ENCODE measurements at regions not wholly inside any gene's neighbourhood (a gene's known extent, or its start where the extent isn't known, plus 50 kb on each side); places are given as distances from the start of the nearest gene placed in this dataset.

DNA sequence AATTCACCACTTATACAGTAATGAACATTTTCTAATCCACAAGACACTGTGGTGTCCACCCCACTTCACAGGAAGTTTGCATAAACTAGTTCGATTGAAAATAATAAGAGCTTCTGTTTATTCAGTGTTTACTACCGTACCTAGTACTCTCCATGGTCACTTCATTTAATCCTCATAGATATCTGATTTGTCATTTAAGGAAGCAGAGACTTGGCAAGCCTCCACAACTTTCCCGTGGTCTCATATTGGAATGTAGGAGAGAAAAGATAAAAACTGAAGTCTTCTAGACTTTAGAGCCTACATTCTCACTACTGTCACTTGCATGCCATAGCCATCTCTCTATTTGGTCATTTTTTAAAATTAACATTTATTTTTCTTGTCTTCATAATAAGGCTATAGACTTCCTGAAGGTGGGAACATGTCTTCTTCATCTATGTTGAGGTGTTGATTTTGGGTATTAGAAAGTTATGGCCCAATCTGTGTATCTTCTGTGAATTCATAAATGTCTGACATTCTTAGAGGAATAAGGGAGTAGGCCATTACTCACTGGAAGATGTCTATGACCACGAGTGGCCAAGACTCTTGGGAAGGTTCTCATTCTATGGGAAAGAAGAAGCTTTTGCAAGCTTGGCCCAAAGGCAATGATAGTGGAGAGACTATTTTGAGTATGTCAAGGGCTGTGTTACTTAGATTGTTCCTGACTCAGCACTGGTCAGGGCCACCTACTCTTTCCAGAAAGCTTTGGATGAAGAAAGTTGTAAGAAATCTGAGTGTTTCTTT, 423.7 kb downstream of the LRIG3 start:
- no peak overlapping the region for H3K4me3 ChIP-seq (ENCODE audit: low read depth, low read length)
- TF ChIP-seq, protein P1, sequence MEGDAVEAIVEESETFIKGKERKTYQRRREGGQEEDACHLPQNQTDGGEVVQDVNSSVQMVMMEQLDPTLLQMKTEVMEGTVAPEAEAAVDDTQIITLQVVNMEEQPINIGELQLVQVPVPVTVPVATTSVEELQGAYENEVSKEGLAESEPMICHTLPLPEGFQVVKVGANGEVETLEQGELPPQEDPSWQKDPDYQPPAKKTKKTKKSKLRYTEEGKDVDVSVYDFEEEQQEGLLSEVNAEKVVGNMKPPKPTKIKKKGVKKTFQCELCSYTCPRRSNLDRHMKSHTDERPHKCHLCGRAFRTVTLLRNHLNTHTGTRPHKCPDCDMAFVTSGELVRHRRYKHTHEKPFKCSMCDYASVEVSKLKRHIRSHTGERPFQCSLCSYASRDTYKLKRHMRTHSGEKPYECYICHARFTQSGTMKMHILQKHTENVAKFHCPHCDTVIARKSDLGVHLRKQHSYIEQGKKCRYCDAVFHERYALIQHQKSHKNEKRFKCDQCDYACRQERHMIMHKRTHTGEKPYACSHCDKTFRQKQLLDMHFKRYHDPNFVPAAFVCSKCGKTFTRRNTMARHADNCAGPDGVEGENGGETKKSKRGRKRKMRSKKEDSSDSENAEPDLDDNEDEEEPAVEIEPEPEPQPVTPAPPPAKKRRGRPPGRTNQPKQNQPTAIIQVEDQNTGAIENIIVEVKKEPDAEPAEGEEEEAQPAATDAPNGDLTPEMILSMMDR (conservative IDR thresholded peaks at IDR 0.05; ENCODE audit: low read depth, low read length) = no peak
- peak; percentile 62 for DNase-seq (ENCODE audit: low read depth)

- no peak overlapping the region for H3K4me3 ChIP-seq (ENCODE audit: low read depth, low read length)
- DNase-seq (ENCODE audit: low read depth) = no peak
- TF ChIP-seq, protein P1 (conservative IDR thresholded peaks at IDR 0.05; ENCODE audit: low read depth, low read length) = no peak
Observed at GRCh38 chr12:58500399-58500798, 419.9 kb downstream of the LRIG3 start.

DNA sequence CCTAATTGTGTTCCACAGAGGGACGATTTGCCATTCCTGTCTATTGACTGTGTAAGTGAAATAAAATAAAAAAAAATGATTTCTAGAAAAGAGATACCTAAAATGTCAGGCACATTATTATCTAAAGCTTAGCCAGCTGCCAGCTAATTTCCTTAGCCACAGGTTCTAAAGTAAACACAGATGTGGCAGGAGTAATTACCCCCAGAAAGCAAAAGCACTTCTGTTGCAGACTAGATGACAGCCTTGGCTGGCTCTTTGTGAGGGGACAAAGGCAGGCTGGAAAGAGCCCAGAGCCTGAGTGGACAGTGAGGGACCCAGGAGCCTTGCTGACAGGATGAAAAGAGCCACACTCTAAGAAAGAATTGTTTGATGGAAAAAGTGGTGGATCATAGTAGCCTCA, 418.1 kb downstream of the LRIG3 start:
- TF ChIP-seq, protein P1 (conservative IDR thresholded peaks at IDR 0.05; ENCODE audit: low read depth, low read length) = no peak
- DNase-seq (ENCODE audit: low read depth) = peak; percentile 13
- no peak overlapping the region for H3K4me3 ChIP-seq (ENCODE audit: low read depth, low read length)

GRCh38 chr12:58502841-58503240, 417.5 kb downstream of the LRIG3 start:
- no peak overlapping the region for H3K4me3 ChIP-seq (ENCODE audit: low read depth, low read length)
- DNase-seq (ENCODE audit: low read depth) = peak; percentile 28
- TF ChIP-seq, protein P1 (conservative IDR thresholded peaks at IDR 0.05; ENCODE audit: low read depth, low read length) = no peak

DNA sequence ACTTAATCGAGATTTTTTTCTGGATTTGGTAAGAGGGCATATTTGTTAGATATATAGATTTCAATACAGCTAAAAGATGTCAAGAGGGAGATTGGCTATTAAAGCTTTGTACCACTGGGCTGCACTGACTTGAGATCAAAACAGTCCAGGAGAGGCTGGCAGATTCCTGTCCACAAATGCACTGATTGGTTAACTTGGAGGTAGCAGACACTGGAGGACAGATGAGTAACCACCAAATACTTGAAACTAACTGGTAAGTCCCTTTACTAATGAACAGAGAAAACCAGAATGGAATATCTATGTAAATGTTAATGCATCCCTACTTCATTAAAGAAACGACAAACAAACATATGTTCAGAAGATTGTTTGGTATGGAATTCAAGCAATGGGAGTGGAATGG, 416.6 kb downstream of the LRIG3 start:
- peak; percentile 23 for DNase-seq (ENCODE audit: low read depth)
- H3K4me3 ChIP-seq (ENCODE audit: low read depth, low read length) = no peak overlapping the region
- TF ChIP-seq, protein P1 (conservative IDR thresholded peaks at IDR 0.05; ENCODE audit: low read depth, low read length) = no peak

DNA sequence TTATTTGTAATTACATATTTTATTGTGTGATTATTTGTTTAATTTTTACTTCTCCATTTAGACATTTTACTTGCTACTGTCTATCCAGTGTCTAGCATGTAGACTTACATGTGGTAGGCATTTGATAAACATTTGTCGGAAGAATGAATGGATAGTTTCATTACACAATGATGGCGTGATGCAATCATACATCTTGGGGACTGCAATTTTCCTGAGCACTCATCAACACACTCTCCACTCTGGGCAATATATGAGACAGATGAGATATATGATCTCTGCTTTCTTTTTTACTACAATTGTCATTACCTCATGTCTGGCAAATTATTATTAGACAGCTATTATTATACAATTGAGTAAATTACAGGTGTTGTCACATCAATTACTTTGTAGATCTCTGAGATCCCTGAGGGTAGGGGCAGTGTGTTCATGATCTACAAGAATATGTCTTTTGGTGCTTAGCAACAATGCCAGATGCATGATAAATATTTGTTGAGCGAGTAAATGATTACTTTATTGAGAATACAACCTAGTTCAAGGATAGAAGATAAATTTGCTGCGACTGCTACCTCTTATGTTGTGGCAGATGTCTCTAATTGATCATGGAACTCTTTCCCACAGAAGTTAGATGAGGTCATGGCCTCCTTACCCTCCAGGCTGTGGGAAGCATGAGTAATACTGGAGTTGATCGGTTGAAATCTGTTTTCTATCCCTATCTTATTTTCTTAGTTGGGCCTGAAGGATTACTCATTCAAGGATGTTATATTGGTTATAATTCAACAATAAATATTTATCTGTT, 416.0 kb downstream of the LRIG3 start:
- peak; percentile 59 for DNase-seq (ENCODE audit: low read depth)
- TF ChIP-seq, protein P1 (conservative IDR thresholded peaks at IDR 0.05; ENCODE audit: low read depth, low read length) = no peak

More for the DNA sequence above, 416.0 kb downstream of the LRIG3 start:
- no peak overlapping the region for H3K4me3 ChIP-seq (ENCODE audit: low read depth, low read length)
